ENCODE measurements at regions not wholly inside any gene's neighbourhood (a gene's known extent, or its start where the extent isn't known, plus 50 kb on each side); places are given as distances from the start of the nearest gene placed in this dataset.

GRCh38 chr22:46068181-46068592, 82.1 kb upstream of the PPARA start:
- TF ChIP-seq RAD21 (IDR thresholded peaks at IDR 0.05; ENCODE audit: low read depth) (no peak), TAF1 (IDR thresholded peaks at IDR 0.05; ENCODE audit: low read depth) (no peak), REST (IDR thresholded peaks at IDR 0.05; ENCODE audit: low read depth) (no peak), MAX (IDR thresholded peaks at IDR 0.05) (no peak), NFIC (IDR thresholded peaks at IDR 0.05) (no peak), EP300 (IDR thresholded peaks at IDR 0.05; ENCODE audit: borderline replicate concordance) (no peak), YY1 (IDR thresholded peaks at IDR 0.05; ENCODE audit: low read depth) (no peak), USF1 (IDR thresholded peaks at IDR 0.05) (no peak), CEBPB (IDR thresholded peaks at IDR 0.05) (no peak), CREB1 (IDR thresholded peaks at IDR 0.05; ENCODE audit: low read depth) (no peak)
